ENCODE measurements at regions not wholly inside any gene's neighbourhood (a gene's known extent, or its start where the extent isn't known, plus 50 kb on each side); places are given as distances from the start of the nearest gene placed in this dataset.

DNA sequence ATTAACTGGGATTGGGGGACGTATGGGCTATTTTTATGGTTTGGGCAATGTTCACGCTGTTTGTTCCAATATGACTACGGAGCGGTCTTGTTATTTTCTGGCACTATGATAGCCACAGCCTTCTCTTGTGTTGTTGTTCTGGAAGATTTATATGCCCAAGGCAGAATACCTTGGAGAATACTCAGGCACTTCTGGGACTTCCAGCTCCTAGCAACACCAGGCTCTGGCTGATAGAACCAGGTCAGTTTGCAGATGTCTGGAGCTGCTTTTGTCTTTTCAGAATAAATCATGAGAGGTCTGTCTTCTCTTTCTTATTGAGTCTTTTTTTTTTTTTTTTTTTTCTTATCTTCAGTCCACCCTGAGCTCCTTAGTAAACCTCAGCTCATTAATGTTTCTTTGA is 262.5 kb downstream of the MED10 start:
- H3K4me1 Mint-ChIP-seq (ENCODE audit: low read depth, unreplicated experiment): peaks cover 3% of the 10 kb centered on the region
- no peaks in the 10 kb centered on the region for H3K36me3 Mint-ChIP-seq (ENCODE audit: unreplicated experiment)
- H3K27ac Mint-ChIP-seq (ENCODE audit: unreplicated experiment): no peak overlapping the region
- H3K27me3 Mint-ChIP-seq (ENCODE audit: unreplicated experiment): no peaks in the 10 kb centered on the region
- no peak for DNase-seq
- TF ChIP-seq, protein P1, sequence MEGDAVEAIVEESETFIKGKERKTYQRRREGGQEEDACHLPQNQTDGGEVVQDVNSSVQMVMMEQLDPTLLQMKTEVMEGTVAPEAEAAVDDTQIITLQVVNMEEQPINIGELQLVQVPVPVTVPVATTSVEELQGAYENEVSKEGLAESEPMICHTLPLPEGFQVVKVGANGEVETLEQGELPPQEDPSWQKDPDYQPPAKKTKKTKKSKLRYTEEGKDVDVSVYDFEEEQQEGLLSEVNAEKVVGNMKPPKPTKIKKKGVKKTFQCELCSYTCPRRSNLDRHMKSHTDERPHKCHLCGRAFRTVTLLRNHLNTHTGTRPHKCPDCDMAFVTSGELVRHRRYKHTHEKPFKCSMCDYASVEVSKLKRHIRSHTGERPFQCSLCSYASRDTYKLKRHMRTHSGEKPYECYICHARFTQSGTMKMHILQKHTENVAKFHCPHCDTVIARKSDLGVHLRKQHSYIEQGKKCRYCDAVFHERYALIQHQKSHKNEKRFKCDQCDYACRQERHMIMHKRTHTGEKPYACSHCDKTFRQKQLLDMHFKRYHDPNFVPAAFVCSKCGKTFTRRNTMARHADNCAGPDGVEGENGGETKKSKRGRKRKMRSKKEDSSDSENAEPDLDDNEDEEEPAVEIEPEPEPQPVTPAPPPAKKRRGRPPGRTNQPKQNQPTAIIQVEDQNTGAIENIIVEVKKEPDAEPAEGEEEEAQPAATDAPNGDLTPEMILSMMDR (IDR thresholded peaks at IDR 0.05; ENCODE audit: partially characterized antibody, unreplicated experiment): no peak
- H3K4me3 Mint-ChIP-seq (ENCODE audit: unreplicated experiment): no peak overlapping the region
- peaks cover 2% of the 10 kb centered on the region for H3K9me3 Mint-ChIP-seq (ENCODE audit: unreplicated experiment)

GRCh38 chr5:6112538-6112937 is 265.8 kb downstream of the MED10 start:
- Mint-ChIP-seq H3K4me1 (ENCODE audit: low read depth, unreplicated experiment) (peaks cover 3% of the 10 kb centered on the region), H3K27ac (ENCODE audit: unreplicated experiment) (no peak overlapping the region), H3K9me3 (ENCODE audit: unreplicated experiment) (peaks cover 2% of the 10 kb centered on the region), H3K36me3 (ENCODE audit: unreplicated experiment) (no peaks in the 10 kb centered on the region), H3K4me3 (ENCODE audit: unreplicated experiment) (no peak overlapping the region), H3K27me3 (ENCODE audit: unreplicated experiment) (peaks cover 2% of the 10 kb centered on the region)
- TF ChIP-seq, protein P1 (IDR thresholded peaks at IDR 0.05; ENCODE audit: partially characterized antibody, unreplicated experiment): no peak
- no peak for DNase-seq

DNA sequence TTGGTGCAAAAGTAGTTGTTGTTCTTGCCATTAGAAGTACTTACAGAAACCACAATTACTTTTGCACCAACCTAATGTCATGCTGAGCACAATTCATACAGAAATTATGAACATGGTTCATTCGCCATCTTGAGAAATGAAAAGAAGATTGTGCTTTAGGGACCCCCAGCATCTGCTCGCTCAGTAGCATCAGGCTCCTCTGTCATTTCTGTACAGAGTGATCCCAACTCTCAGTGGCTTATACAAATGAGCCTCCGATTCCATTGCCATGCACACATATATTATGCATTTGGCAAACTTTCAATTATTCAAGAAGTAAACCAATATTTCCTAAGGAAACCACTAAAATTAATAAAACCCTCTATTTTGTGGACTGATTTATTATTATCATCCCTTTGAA is 266.2 kb downstream of the MED10 start:
- peaks cover 2% of the 10 kb centered on the region for H3K9me3 Mint-ChIP-seq (ENCODE audit: unreplicated experiment)
- peaks cover 2% of the 10 kb centered on the region for H3K27me3 Mint-ChIP-seq (ENCODE audit: unreplicated experiment)
- H3K4me3 Mint-ChIP-seq (ENCODE audit: unreplicated experiment): no peak overlapping the region
- peaks cover 3% of the 10 kb centered on the region for H3K4me1 Mint-ChIP-seq (ENCODE audit: low read depth, unreplicated experiment)
- DNase-seq: no peak
- TF ChIP-seq, protein P1 (IDR thresholded peaks at IDR 0.05; ENCODE audit: partially characterized antibody, unreplicated experiment): no peak
- H3K27ac Mint-ChIP-seq (ENCODE audit: unreplicated experiment): no peak overlapping the region
- no peaks in the 10 kb centered on the region for H3K36me3 Mint-ChIP-seq (ENCODE audit: unreplicated experiment)

- Mint-ChIP-seq H3K36me3 (ENCODE audit: unreplicated experiment) (no peaks in the 10 kb centered on the region), H3K27ac (ENCODE audit: unreplicated experiment) (no peak overlapping the region), H3K9me3 (ENCODE audit: unreplicated experiment) (peaks cover 2% of the 10 kb centered on the region), H3K4me3 (ENCODE audit: unreplicated experiment) (no peak overlapping the region), H3K27me3 (ENCODE audit: unreplicated experiment) (peaks cover 2% of the 10 kb centered on the region), H3K4me1 (ENCODE audit: low read depth, unreplicated experiment) (peaks cover 2% of the 10 kb centered on the region)
- DNase-seq: no peak
- TF ChIP-seq, protein P1 (IDR thresholded peaks at IDR 0.05; ENCODE audit: partially characterized antibody, unreplicated experiment): no peak
Observed at GRCh38 chr5:6111131-6111530, 267.2 kb downstream of the MED10 start.

DNA sequence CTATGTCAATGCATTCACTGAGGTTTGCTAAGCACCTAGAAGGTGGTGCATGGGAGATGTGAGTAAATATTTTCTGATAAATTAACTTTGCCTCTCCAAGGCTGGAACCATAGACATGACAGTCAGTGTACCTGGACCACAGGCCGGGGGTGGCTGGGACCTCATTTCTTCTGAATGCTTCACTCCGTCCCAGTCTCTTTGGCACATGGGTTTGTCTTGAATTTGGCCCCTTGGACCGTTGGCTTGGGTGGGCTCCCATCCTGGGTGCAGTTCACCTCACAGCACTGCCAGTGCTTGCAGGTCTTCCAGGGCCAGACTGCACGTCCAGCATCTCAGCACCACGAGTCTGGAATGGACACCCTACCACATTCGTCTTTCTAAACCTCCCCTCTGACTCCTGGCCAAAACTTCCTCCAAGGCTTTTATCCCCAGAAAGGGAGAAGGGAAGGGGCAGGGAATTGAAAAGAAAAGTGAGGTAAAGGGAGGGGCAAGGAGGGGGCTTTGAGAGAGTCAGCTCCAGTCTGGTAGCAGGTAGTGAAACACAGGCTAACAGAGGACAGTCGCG is 267.8 kb downstream of the MED10 start:
- TF ChIP-seq, protein P1 (IDR thresholded peaks at IDR 0.05; ENCODE audit: partially characterized antibody, unreplicated experiment): no peak
- H3K27ac Mint-ChIP-seq (ENCODE audit: unreplicated experiment): no peak overlapping the region
- H3K36me3 Mint-ChIP-seq (ENCODE audit: unreplicated experiment): no peaks in the 10 kb centered on the region
- H3K9me3 Mint-ChIP-seq (ENCODE audit: unreplicated experiment): peaks cover 2% of the 10 kb centered on the region
- no peaks in the 10 kb centered on the region for H3K4me1 Mint-ChIP-seq (ENCODE audit: low read depth, unreplicated experiment)
- DNase-seq: no peak
- H3K4me3 Mint-ChIP-seq (ENCODE audit: unreplicated experiment): no peak overlapping the region
- H3K27me3 Mint-ChIP-seq (ENCODE audit: unreplicated experiment): peaks cover 2% of the 10 kb centered on the region

All from glutamatergic neuron (in vitro differentiated cells).